Stimulated activated CD8-positive, alpha-beta memory T cell treated with anti-CD3 and anti-CD28 coated beads, Interleukin-4, amount 100 ng/mL, for 48 hours (primary cell): ENCODE measurements at regions not wholly inside any gene's neighbourhood (a gene's known extent, or its start where the extent isn't known, plus 50 kb on each side); places are given as distances from the start of the nearest gene placed in this dataset.
"Not testable (repeated sequence)": the region's sequence is repeated elsewhere in the genome, so short reads cannot be mapped to it uniquely, and the experiment has no call there.

Experiments used
- DNase-seq: peaks from one replicate; pipeline ENCODE4 v3.0.0-alpha.2; 2020

DNA sequence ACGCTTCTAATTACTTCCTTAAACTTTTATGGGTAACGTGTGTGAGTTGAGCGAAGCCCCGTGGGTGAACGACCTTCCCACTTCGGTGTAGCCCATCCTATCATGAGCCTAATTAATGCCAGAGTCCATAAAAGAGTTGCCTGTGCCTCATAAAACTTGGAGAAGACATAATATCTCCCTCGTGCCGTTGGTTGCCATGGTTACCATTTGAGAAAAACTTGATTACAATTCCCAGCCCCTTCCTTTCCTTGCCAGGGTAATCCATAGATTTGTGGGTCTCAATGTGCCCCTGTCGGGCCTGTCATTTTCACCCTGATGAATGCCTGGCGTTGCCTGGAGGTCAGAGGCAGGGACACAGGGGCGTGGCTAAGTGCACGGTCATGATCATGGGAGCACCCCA lies 127.1 kb downstream of the GLRX3 start:
- no peak for DNase-seq

DNA sequence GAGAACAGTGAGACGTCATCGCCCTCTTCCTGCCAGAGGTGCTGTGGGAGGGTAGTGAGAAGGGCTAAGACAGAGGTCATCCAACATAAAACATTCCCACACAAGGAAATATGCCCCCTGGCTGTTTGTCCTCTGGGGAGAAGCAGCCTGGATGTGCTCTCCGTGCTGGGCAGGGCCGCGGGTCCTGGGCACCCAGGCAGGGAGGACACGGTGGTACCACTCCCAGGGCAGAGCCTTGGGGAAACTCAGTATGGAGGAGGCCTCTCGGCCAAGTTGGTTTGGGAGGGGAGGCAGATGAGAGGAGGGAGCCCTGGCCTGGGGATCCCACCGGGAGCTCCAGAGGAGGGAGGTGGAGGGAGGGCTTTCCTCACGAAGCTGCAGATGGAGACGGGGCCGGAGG lies 129.4 kb downstream of the GLRX3 start:
- DNase-seq, result no peak

DNA sequence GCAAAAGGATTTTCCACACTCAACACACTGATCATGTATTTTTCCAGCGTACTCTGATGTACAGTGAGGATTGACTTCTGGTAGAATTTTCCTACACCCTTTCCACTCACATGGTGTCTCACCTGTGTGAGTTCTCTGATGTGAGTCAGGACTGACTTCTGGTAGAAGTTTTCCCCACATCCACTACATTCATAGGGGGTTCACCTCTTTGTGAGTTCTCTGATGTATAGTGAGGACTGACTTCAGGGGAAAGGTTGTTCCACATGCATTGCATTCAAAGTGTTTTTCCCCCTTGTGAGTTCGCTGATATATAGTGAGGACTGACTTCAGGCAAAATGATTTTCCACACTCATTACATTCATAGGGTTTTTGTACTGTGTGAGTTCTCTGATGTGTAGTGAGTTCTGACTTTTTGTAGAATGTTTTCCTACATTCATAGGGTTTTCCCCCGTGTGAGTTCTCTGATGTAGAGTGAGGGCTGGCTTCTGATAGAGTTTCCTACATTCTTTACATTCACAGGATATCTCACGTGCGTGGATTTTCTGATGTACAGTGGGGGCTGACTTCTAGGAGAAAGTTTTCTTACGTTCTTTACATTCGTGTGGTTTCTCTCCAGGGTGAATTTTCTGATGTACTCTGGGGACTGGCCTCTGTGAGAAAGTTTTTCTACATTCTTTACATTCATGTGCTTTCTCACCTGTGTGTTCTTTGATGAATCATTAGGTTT lies 146.5 kb downstream of the GLRX3 start:
- DNase-seq, result no peak

DNA sequence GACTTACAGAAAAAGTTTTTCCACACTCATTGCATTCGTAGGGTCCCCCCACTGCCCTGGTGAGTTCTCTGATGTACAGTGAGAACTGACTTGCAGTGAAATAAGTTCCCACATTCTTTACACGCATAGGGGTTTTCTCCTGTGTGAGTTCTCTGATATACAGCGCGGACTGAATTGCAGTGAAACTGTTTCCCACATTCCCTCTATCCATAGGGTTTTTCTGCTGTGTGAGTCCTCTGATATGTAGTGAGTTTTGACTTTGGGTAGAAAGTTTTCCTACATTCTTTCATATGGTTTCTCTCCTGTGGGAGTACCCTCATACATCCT lies 147.0 kb downstream of the GLRX3 start:
- no peak for DNase-seq

DNA sequence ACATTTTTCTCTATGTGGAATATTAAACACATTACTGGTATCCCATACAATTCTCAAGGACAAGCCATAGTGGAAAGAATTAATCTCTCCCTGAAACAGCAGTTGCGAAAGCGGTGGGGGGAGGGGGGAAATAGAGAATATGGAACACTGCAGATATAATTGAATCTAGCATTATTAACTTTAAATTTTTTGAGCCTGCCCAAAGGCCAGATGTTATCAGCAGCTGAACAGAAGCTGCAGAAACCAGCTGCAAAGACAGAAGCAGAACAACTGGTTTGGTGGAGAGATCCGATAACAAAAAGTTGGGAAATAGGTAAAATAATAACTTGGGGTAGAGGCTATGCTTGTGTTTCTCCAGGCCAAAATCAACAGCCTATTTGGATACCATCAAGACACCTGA lies 159.6 kb downstream of the GLRX3 start:
- DNase-seq, result not testable (repeated sequence)

DNA sequence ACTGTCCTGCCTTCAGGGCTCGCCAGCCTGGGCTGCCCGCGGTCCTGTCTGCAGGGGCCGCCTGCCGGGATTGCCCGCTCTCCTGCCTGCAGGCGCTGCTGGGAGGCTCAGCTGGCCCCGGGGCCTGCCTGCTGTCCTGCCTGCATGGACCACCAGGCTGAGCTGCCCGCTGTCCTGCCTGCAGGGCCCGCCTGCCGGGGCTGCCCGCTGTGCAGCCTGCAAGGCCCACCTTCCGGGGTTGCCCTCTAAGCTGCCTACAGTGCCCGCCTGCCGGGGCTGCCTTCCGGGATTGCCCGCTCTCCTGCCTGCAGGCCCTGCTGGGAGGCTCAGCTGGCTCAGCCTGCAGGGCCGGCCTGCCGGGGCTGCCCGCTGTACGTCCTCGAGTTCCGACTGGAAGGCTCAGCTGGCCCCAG lies 164.4 kb downstream of the GLRX3 start:
- DNase-seq, result peak; percentile 71

DNA sequence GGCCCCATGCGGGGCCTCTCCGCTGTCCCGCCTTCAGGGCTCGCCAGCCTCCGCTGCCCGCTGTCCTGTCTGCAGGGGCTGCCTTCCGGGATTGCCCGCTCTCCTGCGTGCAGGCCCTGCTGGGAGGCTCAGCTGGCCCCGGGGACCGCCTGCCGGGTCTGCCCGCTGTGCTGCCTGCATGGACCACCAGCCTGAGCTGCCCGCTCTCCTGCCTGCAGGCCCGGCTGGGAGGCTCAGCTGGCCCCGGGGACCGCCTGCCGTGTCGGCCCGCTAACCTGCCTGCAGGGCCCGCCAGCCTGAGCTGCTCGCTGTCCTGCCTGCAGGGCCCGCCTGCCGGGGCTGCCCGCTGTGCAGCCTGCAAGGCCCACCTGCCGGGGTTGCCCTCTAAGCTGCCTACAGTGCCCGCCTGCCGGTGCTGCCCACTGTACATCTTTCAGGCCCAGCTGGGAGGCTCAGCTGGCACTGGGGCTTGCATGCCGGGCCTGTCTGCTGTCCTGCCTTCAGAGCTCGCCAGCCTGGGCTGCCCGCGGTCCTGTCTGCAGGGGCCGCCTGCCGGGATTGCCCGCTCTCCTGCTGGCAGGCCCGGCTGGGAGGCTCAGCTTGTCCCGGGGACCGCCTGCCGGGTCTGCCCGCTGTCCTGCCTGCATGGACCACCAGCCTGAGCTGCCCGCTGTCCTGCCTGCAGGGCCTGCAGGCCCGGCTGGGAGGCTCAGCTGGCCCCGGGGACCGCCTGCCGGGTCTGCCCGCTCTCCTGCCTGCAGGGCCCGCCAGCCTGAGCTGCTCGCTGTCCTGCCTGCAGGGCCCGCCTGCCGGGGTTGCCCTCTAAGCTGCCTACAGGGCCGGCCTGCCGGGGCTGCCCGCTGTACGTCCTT lies 165.1 kb downstream of the GLRX3 start:
- peak; percentile 82 for DNase-seq

DNA sequence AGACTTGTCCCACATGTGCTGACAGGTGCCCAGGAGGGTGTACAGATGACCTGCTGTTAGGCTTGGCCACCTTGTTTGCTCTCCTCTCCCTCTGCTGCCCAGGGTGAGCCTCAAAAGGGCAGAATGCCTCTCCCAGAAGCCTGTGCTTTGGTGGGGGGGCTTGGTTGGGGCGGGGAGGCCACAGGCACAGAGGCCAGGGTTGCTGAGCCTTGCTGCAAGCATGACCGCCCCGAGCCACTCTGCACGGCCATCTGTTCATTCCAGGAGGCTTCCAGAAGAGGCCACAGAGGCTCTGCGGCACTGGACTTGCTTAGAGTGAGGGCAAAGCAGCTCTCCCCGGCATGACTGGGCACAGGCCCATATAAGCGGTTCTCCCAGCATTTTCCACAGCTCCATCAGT lies 190.8 kb downstream of the GLRX3 start:
- no peak for DNase-seq

DNA sequence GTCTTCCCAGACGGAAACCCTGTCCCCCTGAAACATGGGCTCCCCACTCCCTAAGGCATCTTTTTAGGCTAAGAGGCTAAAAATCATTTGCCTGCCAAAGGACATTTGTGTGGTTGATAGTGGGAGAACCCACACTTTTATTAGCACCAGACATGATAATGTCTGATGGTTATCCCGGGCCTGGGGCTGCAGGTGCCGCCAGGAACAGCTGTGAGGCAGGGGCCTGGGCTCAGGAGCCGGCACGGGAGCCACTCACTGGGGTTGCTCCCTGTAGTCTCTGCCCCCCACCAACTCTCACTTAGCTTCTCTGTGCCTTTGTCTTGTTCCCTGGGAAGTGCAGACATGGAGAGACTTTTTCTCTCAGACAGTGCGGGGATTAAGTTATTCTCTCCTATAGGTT lies 193.6 kb downstream of the GLRX3 start:
- no peak for DNase-seq

DNA sequence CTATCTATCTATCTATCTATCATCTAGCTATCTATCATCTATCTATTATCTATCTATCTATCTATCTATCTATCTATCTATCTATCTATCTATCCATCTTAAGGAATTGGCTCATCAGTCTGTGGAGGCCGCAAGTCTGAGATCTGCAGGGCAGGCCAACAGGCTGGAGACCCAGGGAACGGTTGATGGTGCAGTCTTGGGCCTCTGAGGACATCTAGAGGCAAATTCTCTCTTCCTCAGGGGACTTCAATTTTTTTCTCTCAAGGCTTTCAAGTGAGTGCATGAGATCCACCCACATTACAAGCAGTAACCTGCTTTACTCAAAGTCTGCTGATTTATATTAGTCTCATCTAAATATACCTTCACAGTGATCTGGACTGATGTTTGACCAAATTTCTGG lies 197.0 kb downstream of the GLRX3 start:
- no peak for DNase-seq

DNA sequence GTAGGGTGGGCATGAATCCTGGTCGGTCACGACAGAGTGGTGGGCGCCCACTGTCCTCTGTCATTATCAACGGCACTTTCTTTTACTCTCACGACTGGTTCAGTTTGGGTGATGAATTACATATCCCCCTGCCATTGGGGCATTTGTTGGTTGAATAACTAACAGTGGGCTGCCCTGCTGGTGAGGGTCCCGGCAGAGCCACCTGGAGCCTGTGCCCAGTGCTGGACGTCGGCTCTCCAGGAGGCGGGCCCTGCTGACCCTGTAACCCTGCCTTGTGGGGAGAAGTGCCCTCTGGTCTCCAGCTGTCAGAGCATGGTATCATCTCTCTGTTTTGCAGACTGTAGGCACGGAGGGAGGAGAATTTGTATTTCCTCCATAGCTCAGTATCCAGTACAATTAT lies 199.1 kb downstream of the GLRX3 start:
- no peak for DNase-seq

DNA sequence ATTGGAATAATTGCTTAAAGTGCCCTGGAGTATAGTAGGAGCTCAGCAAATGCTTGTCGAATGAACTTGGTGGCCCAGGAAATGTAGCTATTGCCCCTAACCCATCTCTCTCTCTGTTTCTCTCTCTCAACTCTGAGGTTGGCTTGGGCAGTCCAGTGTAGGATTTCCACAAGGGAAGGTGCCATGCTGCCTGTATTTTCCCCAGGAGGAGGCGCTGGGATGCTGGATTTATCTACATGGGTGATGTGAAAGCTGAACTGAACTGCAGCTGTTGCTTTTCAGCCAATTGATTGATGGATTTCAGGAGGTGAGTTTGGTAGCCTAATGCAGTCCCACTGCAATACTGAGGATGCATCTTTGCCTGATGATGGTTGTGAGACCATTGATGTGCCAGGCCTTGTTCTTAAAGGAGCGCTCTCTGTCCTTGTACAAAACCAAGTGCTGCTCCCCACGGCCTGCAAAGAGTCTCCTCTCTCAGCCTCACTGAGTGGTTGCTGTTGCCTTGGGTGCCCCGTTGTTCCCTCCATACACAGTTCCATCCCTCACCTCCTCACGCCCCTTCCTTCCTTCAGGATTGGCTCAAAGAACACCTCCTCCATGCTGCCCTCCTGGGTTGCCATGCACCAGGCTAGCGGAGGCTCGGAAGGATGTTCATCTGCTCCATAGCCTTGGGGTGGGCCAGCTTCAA lies 200.6 kb downstream of the GLRX3 start:
- no peak for DNase-seq

DNA sequence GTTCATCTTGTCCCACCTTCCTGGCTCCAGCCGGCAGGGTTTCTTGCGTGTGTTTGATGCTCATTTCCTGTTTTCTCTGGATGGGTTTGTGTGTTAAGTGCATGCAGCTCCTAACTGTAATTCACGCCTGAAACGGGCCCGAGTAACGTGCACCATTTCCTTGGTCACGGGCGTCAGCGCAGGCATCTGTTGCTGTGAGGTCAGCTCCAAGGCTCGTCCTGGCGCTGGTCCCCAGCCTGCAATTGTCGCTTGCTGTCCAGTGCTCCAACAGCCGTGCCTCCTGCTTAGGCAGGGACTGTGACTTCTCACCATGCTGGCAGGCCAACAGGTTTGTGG lies 201.1 kb downstream of the GLRX3 start:
- DNase-seq, result no peak

DNA sequence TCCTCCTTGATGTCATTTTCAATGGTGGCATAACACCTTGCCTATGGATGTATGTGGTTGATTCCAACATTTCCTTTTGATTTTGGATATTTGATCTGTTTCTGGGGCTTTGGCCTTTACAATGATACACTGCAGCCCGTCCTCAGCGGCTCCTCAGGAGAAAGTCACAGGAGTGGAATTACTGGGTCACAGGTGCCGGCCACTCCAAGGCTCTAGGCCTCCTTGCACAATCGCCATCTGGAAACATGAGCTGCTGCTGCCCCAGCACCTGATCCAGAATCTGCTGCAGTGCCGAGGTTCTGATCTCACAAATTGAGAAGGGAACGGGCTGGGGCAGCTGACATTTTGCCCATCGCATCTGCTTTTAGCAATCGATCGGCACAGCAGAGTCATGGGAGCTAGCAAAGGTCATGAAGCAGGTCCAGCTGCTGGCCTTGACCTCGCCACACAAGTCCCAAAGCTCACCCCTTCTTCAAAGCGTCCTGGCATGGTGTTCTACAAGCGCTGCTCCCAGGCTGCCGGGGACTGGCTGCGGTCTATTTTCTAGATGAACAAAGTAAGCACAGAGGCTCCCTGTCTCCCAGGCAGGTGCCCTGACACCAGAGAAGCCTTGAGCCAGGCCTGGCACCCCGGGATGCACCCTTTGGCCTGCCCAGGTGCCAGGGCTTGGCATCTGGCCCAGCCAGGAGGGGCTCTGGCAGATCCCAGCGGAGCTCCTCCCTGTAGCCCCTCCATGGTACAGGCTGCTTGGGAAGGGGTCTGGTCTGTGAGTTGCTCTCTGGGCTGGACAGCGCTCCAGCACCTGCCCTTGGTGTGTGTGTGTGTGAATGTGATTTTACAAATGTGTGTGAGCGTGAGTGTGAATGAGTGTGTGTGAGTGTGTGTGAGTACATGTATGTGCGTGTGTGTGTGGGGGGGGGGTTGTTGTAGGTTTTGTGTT lies 201.8 kb downstream of the GLRX3 start:
- DNase-seq, result no peak

DNA sequence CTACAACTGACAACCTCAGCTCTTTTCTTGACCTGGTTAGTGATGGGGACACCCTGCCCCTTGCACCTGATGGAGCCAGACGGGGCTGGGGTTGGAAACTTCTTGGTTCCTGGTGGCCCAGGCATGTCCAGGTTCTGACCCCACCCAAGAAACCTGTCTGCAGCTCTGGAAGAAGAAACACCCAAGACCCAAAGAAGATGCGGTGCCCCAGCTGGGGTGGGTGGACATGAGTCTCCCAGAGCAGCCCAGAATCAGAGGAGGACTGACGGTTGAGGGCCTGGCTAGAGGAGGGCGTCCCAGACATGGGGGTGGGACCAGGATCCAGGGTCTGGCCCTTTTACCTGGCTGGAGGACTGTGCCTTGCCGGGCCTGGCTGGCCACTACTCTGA lies 202.4 kb downstream of the GLRX3 start:
- DNase-seq, result no peak

DNA sequence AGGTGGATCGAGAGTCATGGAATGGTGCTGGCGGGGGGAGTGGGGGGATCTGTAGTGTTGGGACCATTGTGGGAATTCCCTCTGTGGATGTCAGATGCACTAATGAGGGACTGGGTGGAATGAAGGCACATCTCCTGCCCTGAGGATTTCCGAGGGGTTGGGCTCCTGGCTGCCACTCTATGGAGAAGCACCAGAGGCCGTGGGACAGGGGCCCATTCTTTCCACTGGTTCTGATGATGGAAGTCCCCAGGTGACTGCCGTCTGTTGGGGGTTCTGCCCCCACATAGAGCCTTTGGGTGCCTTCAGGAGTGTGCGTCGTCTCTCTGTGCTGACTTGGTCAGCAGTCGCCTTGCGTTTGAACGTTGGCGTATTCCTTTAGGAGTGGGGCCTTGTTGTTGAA lies 202.9 kb downstream of the GLRX3 start:
- no peak for DNase-seq

DNA sequence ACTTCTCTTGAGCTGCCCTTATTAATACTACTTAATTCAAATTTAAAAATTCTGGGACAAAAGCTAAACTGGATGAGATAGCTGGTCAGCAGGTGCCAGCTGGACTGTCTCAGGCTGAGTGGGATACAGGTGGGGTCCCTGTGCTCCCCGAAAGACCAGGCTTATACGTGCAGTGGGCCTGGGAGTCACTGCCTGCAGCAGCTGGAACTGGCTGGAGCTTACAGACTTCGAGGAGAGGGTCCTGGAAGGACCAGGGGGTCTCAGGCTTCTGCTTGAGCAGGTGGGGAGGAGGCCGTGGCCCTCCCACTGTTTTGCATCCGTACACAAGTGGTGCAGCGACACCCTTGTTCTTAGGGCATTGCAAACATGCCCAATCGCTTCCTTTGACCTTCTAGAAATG lies 203.7 kb downstream of the GLRX3 start:
- DNase-seq, result no peak

DNA sequence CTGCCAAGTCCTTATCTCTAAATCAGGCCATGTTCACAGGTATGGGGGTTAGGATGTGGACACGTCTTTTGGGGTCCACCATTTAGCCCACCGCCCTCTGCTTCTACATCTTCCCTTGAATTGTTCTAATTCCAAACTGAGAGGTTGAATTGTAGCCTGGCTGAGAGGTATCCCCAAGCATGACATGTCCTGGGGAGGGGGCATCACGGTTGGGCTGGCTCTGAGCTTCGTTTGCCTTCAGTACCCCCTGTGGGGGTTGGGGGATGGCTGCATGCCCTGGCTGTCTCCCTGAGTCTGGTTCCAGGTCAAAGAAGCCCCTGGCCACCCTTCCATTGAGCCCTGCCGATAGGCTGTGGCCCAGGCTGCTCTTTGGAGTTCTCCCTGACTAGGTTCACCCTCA lies 204.6 kb downstream of the GLRX3 start:
- DNase-seq, result no peak

DNA sequence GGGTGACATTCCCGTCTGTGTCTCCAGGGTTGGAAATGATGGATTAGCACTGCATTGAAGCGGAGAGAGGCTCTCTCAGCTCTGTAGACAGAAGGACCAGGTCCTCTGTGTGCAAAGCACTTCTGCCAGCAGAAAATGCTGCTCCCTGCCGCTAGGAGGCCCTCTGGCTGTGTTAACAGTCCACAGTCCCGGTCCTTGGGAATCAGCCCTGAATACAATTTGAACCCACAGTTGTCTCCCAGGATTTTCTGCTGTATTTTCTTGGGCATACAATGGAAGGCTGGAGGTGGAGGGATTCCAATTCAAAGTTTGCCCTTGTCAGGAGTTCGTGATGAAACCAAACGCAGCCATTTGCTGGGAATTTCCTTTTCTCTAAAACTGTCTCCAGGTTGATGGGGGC lies 205.2 kb downstream of the GLRX3 start:
- peak; percentile 42 for DNase-seq

DNA sequence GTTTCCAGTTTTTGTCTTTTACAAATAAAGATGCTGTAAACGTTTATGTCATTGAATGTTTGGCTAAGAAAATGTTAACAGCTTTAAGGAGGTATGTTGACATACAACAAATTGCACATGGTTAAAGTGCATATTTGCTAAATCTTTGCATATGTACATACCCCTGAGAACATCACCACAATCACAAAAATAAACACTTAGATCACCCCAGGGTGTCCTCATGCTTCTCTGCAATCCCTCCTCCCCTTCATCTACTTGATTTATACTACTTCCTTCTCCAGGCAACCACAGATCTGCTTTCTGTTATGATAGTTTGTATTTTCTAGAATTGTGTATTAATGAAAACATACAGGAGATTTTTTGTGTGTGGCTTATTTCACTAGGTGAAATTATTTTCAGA lies 209.5 kb downstream of the GLRX3 start:
- no peak for DNase-seq

DNA sequence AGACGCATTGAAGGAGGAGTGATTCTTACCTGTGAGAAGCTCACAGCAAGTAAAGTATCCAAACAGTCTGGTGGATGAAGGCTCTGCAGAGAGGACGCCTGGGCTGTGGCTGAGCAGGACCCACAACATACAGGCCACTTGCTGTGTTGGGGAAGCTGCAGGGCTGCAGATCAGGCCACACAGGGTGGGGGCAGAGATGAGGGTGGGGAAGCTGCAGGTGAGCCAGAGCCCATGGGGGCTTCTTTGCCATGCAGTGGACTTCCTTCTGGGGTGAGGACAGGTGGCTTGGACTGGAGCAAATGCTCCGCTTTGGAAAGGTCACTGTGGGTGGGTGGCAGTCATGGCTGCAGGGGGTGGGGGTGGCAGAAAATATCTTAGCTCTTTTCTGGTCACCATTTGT lies 214.8 kb downstream of the GLRX3 start:
- DNase-seq, result no peak

DNA sequence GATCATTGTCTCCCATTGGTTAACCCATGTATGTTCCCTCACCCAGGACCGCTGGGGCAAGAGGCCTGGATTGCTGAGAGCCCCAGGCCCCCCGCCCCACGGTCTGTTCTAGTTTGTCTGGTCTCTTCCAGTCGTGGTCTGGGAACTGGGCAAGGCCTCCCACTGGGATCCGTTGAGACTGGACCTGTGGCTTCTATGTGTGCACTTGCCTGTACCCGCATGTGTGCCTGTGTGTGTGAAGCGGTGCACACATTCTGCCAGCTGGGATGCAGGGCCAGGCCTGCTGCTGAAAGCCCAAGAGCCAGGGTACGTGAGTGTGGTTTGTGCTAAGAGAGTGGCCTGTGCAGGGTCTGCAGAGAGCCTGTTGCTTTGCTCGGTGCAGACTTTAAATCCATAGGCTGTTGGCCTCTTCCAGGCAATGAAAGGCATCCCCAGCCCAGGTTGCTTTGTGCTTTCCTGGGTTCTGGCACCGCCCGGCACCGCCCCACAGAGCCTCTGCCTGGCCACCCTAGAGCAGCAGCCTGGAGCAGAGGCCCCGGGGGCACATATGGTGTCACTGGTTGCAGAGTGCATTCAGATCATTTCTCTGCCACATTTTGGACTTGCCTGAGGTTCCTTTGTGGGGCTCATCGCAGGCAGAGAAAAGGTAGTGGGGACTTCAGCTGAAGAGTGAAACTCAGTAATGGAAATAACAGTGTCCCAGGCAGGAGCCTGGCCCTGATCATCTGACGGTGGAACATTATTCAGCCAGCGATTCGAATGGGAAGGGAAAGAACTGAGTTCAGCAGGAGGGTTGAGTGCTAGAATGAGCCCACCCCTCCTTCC lies 215.5 kb downstream of the GLRX3 start:
- DNase-seq, result no peak
